ENCODE measurements at regions not wholly inside any gene's neighbourhood (a gene's known extent, or its start where the extent isn't known, plus 50 kb on each side); places are given as distances from the start of the nearest gene placed in this dataset.
"Not testable (repeated sequence)": the region's sequence is repeated elsewhere in the genome, so short reads cannot be mapped to it uniquely, and the experiment has no call there.

GRCh38 chr12:93230326-93230720 is 147.4 kb upstream of the NUDT4 start:
- in situ Hi-C loops (cut with MboI; ENCODE audit: low pct_unique_long_range_greater_than_20kb in 2 of 9, low sequenced_read_pairs in 9 of 9, unreplicated experiment in 9 of 9): no loop called here
- WGBS, 10 experiments: 7 to 97% (median 90%) methylated on average over 2 to 3 of the region's 3 CpGs; no CpG with 5 or more reads in 5 of the 10 experiments
- Histone ChIP-seq H3K27ac (no peak overlapping the region), H3K4me3 (no peak overlapping the region), H3K4me1 (replicated peaks in 1 of 2) (no peaks in the 10 kb centered on the region)
- no peak for ATAC-seq (replicated peaks in 6 of 8)

- WGBS, 10 experiments: 80 to 100% (median 95%) methylated on average over 1 to 6 of the region's 6 CpGs
- H3K4me3 ChIP-seq: no peak overlapping the region
- H3K4me1 ChIP-seq (replicated peaks in 1 of 2): no peaks in the 10 kb centered on the region
- no peak overlapping the region for H3K27ac ChIP-seq
- in situ Hi-C loops (cut with MboI; ENCODE audit: low pct_unique_long_range_greater_than_20kb in 2 of 9, low sequenced_read_pairs in 9 of 9, unreplicated experiment in 9 of 9): no loop called here
- ATAC-seq (replicated peaks in 6 of 8): no peak
Measured at GRCh38 chr12:93231938-93232337, 145.8 kb upstream of the NUDT4 start.

- Histone ChIP-seq H3K4me1 (replicated peaks in 1 of 2) (no peaks in the 10 kb centered on the region), H3K27ac (no peak overlapping the region), H3K4me3 (no peak overlapping the region)
- WGBS, 10 experiments: 50 to 100% (median 87%) methylated on average over 1 of the region's 1 CpG; no CpG with 5 or more reads in 4 of the 10 experiments
- in situ Hi-C loops (cut with MboI; ENCODE audit: low pct_unique_long_range_greater_than_20kb in 2 of 9, low sequenced_read_pairs in 9 of 9, unreplicated experiment in 9 of 9): no loop called here
- no peak for ATAC-seq (replicated peaks in 6 of 8)
Measured at GRCh38 chr12:93234641-93235040, 143.1 kb upstream of the NUDT4 start.

GRCh38 chr12:93235881-93236280 is 141.8 kb upstream of the NUDT4 start:
- no peak for ATAC-seq (replicated peaks in 6 of 8)
- in situ Hi-C loops (cut with MboI; ENCODE audit: low pct_unique_long_range_greater_than_20kb in 2 of 9, low sequenced_read_pairs in 9 of 9, unreplicated experiment in 9 of 9): no loop called here
- WGBS, 10 experiments: 39 to 92% (median 52%) methylated on average over 2 to 3 of the region's 5 CpGs; no CpG with 5 or more reads in 5 of the 10 experiments
- Histone ChIP-seq H3K4me1 (replicated peaks in 1 of 2) (no peaks in the 10 kb centered on the region), H3K27ac (no peak overlapping the region), H3K4me3 (no peak overlapping the region)

GRCh38 chr12:93237235-93237915 is 140.3 kb upstream of the NUDT4 start:
- ATAC-seq (replicated peaks in 6 of 8): no peak

GRCh38 chr12:93238512-93239262 is 139.0 kb upstream of the NUDT4 start:
- 71 to 100% (median 90%) methylated on average over 1 to 3 of the region's 6 CpGs; no CpG with 5 or more reads in 1 of the 10 experiments for WGBS, 10 experiments
- in situ Hi-C loops (cut with MboI; ENCODE audit: low pct_unique_long_range_greater_than_20kb in 2 of 9, low sequenced_read_pairs in 9 of 9, unreplicated experiment in 9 of 9): not testable (repeated sequence)

More at GRCh38 chr12:93237235-93237915, 140.3 kb upstream of the NUDT4 start:
- in situ Hi-C loops (cut with MboI; ENCODE audit: low pct_unique_long_range_greater_than_20kb in 2 of 9, low sequenced_read_pairs in 9 of 9, unreplicated experiment in 9 of 9): no loop called here
- Histone ChIP-seq H3K4me1 (replicated peaks in 1 of 2) (no peaks in the 10 kb centered on the region), H3K27ac (no peak overlapping the region), H3K4me3 (no peak overlapping the region)
- WGBS, 10 experiments: 17 to 83% (median 60%) methylated on average over 1 to 3 of the region's 4 CpGs; no CpG with 5 or more reads in 1 of the 10 experiments

GRCh38 chr12:93239789-93240188 is 137.9 kb upstream of the NUDT4 start:
- in situ Hi-C loops (cut with MboI; ENCODE audit: low pct_unique_long_range_greater_than_20kb in 2 of 9, low sequenced_read_pairs in 9 of 9, unreplicated experiment in 9 of 9); H3K27ac ChIP-seq; H3K4me1 ChIP-seq (replicated peaks in 1 of 2); H3K4me3 ChIP-seq; ATAC-seq (replicated peaks in 6 of 8): not testable (repeated sequence)
- 57 to 83% (median 79%) methylated on average over 1 to 2 of the region's 2 CpGs; no CpG with 5 or more reads in 3 of the 10 experiments for WGBS, 10 experiments

More at GRCh38 chr12:93238512-93239262, 139.0 kb upstream of the NUDT4 start:
- not testable (repeated sequence) for ATAC-seq (replicated peaks in 6 of 8); H3K27ac ChIP-seq; H3K4me3 ChIP-seq; H3K4me1 ChIP-seq (replicated peaks in 1 of 2)

- no peak for ATAC-seq (replicated peaks in 6 of 8)
Measured at GRCh38 chr12:93242154-93242972, 135.4 kb upstream of the NUDT4 start.

GRCh38 chr12:93243382-93243688 is 134.4 kb upstream of the NUDT4 start:
- no peaks in the 10 kb centered on the region for H3K4me1 ChIP-seq (replicated peaks in 1 of 2)

More at GRCh38 chr12:93242154-93242972, 135.4 kb upstream of the NUDT4 start:
- Histone ChIP-seq H3K27ac (no peak overlapping the region), H3K4me1 (replicated peaks in 1 of 2) (no peaks in the 10 kb centered on the region), H3K4me3 (no peak overlapping the region)
- WGBS, 10 experiments: 35 to 82% (median 53%) methylated on average over 2 to 6 of the region's 6 CpGs
- in situ Hi-C loops (cut with MboI; ENCODE audit: low pct_unique_long_range_greater_than_20kb in 2 of 9, low sequenced_read_pairs in 9 of 9, unreplicated experiment in 9 of 9): no loop called here

GRCh38 chr12:93243689-93244513 is 133.8 kb upstream of the NUDT4 start:
- WGBS, 10 experiments: 0 to 100% (median 52%) methylated on average over 1 to 4 of the region's 4 CpGs
- Histone ChIP-seq H3K4me3 (no peak overlapping the region), H3K4me1 (replicated peaks in 1 of 2) (no peaks in the 10 kb centered on the region), H3K27ac (no peak overlapping the region)
- in situ Hi-C loops (cut with MboI; ENCODE audit: low pct_unique_long_range_greater_than_20kb in 2 of 9, low sequenced_read_pairs in 9 of 9, unreplicated experiment in 9 of 9): no loop called here
- ATAC-seq (replicated peaks in 6 of 8): peak in 3 of 8 experiments; percentile 53 to 84 (median 68)

More at GRCh38 chr12:93243382-93243688, 134.4 kb upstream of the NUDT4 start:
- no peak for ATAC-seq (replicated peaks in 6 of 8)
- in situ Hi-C loops (cut with MboI; ENCODE audit: low pct_unique_long_range_greater_than_20kb in 2 of 9, low sequenced_read_pairs in 9 of 9, unreplicated experiment in 9 of 9): no loop called here
- H3K4me3 ChIP-seq: no peak overlapping the region
- no peak overlapping the region for H3K27ac ChIP-seq
- 60 to 100% (median 83%) methylated on average over 1 to 3 of the region's 3 CpGs; no CpG with 5 or more reads in 1 of the 10 experiments for WGBS, 10 experiments

GRCh38 chr12:93244514-93245077 is 133.1 kb upstream of the NUDT4 start:
- H3K27ac ChIP-seq: no peak overlapping the region
- H3K4me3 ChIP-seq: no peak overlapping the region
- peak in 2 of 8 experiments; percentile 32 to 39 for ATAC-seq (replicated peaks in 6 of 8)
- H3K4me1 ChIP-seq (replicated peaks in 1 of 2): no peaks in the 10 kb centered on the region
- in situ Hi-C loops (cut with MboI; ENCODE audit: low pct_unique_long_range_greater_than_20kb in 2 of 9, low sequenced_read_pairs in 9 of 9, unreplicated experiment in 9 of 9): no loop called here
- 26 to 100% (median 76%) methylated on average over 1 to 4 of the region's 4 CpGs; no CpG with 5 or more reads in 1 of the 10 experiments for WGBS, 10 experiments

GRCh38 chr12:93245543-93245942 is 132.2 kb upstream of the NUDT4 start:
- Histone ChIP-seq H3K4me3 (no peak overlapping the region), H3K4me1 (replicated peaks in 1 of 2) (no peaks in the 10 kb centered on the region), H3K27ac (no peak overlapping the region)
- in situ Hi-C loops (cut with MboI; ENCODE audit: low pct_unique_long_range_greater_than_20kb in 2 of 9, low sequenced_read_pairs in 9 of 9, unreplicated experiment in 9 of 9): no loop called here
- no peak for ATAC-seq (replicated peaks in 6 of 8)
- WGBS, 10 experiments: 60 to 100% (median 88%) methylated on average over 1 to 5 of the region's 5 CpGs; no CpG with 5 or more reads in 6 of the 10 experiments
